Liver (tissue), 3 donors: ENCODE measurements at regions not wholly inside any gene's neighbourhood (a gene's known extent, or its start where the extent isn't known, plus 50 kb on each side); places are given as distances from the start of the nearest gene placed in this dataset.

Source experiments
- EGR1 ChIP-seq, 2 donors: IDR thresholded peaks; 2 replicates each; pipeline ENCODE4 v1.6.1; 2016 to 2018; ENCODE audit warnings: antibody characterized with exemption in 2 of 2, low read depth in 2 of 2
- FOXA1 ChIP-seq: IDR thresholded peaks from 2 replicates; pipeline ENCODE4 v1.6.1; 2016; ENCODE audit warnings: antibody characterized with exemption
- GABPA ChIP-seq, 2 donors: IDR thresholded peaks in 1 of 2; conservative IDR thresholded peaks in 1 of 2; 2 replicates each; pipeline ENCODE4 v1.6.1; 2016; ENCODE audit warnings: antibody characterized with exemption in 2 of 2, mild to moderate bottlenecking in 1 of 2, moderate library complexity in 1 of 2
- HNF4A ChIP-seq, 2 donors: conservative IDR thresholded peaks; 2 replicates each; pipeline ENCODE4 v1.6.1; 2016; ENCODE audit warnings: antibody characterized with exemption in 2 of 2, mild to moderate bottlenecking in 2 of 2
- JUND ChIP-seq, 2 donors: IDR thresholded peaks; 2 replicates each; pipeline ENCODE4 v1.6.1; 2016; ENCODE audit warnings: antibody characterized with exemption in 2 of 2
- RAD21 ChIP-seq, 2 donors: IDR thresholded peaks; 2 replicates each; pipeline ENCODE4 v1.6.1; 2016; ENCODE audit warnings: antibody characterized with exemption in 2 of 2, mild to moderate bottlenecking in 2 of 2
- SP1 ChIP-seq: IDR thresholded peaks from 2 replicates; pipeline ENCODE4 v1.6.1; 2018; ENCODE audit warnings: antibody characterized with exemption, mild to moderate bottlenecking
- TAF1 ChIP-seq: conservative IDR thresholded peaks from 2 replicates; pipeline ENCODE4 v1.6.1; 2016; ENCODE audit warnings: antibody characterized with exemption, mild to moderate bottlenecking
- YY1 ChIP-seq: IDR thresholded peaks from 2 replicates; pipeline ENCODE4 v1.6.1; 2016; ENCODE audit warnings: antibody characterized with exemption, mild to moderate bottlenecking
- TF ChIP-seq, protein P1 (sequence below): IDR thresholded peaks from 2 replicates; pipeline ENCODE4 v1.6.1; 2016; ENCODE audit warnings: antibody characterized with exemption
- TF ChIP-seq, protein P2 (sequence below): fragments of 150-350 bp; IDR thresholded peaks from 2 replicates; pipeline ENCODE4 v1.5.1; 2017; ENCODE audit warnings: improper control_type of control experiment, low read depth, low read length; ENCODE audit not compliant: missing input control
- TF ChIP-seq, protein P3 (sequence below): IDR thresholded peaks from 2 replicates; pipeline ENCODE4 v1.6.1; 2016; ENCODE audit warnings: antibody characterized with exemption
- TF ChIP-seq, protein P4 (sequence below): IDR thresholded peaks from 2 replicates; pipeline ENCODE4 v1.6.1; 2016; ENCODE audit warnings: antibody characterized with exemption
- donor health status: healthy.
- donor health status: healthy.

- TF ChIP-seq, protein P1, sequence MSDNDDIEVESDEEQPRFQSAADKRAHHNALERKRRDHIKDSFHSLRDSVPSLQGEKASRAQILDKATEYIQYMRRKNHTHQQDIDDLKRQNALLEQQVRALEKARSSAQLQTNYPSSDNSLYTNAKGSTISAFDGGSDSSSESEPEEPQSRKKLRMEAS = no peak
- TF ChIP-seq, protein P2, sequence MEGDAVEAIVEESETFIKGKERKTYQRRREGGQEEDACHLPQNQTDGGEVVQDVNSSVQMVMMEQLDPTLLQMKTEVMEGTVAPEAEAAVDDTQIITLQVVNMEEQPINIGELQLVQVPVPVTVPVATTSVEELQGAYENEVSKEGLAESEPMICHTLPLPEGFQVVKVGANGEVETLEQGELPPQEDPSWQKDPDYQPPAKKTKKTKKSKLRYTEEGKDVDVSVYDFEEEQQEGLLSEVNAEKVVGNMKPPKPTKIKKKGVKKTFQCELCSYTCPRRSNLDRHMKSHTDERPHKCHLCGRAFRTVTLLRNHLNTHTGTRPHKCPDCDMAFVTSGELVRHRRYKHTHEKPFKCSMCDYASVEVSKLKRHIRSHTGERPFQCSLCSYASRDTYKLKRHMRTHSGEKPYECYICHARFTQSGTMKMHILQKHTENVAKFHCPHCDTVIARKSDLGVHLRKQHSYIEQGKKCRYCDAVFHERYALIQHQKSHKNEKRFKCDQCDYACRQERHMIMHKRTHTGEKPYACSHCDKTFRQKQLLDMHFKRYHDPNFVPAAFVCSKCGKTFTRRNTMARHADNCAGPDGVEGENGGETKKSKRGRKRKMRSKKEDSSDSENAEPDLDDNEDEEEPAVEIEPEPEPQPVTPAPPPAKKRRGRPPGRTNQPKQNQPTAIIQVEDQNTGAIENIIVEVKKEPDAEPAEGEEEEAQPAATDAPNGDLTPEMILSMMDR = no peak
- no peak for TF ChIP-seq FOXA1
- TF ChIP-seq, protein P3, sequence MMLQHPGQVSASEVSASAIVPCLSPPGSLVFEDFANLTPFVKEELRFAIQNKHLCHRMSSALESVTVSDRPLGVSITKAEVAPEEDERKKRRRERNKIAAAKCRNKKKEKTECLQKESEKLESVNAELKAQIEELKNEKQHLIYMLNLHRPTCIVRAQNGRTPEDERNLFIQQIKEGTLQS = no peak
- TF ChIP-seq TAF1 = no peak
- TF ChIP-seq, protein P4, sequence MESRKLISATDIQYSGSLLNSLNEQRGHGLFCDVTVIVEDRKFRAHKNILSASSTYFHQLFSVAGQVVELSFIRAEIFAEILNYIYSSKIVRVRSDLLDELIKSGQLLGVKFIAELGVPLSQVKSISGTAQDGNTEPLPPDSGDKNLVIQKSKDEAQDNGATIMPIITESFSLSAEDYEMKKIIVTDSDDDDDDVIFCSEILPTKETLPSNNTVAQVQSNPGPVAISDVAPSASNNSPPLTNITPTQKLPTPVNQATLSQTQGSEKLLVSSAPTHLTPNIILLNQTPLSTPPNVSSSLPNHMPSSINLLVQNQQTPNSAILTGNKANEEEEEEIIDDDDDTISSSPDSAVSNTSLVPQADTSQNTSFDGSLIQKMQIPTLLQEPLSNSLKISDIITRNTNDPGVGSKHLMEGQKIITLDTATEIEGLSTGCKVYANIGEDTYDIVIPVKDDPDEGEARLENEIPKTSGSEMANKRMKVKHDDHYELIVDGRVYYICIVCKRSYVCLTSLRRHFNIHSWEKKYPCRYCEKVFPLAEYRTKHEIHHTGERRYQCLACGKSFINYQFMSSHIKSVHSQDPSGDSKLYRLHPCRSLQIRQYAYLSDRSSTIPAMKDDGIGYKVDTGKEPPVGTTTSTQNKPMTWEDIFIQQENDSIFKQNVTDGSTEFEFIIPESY = no peak
- no peak for TF ChIP-seq RAD21 (IDR thresholded peaks at IDR 0.05)
- TF ChIP-seq EGR1 (IDR thresholded peaks at IDR 0.05; ENCODE audit: low read depth in 2 of 2) = no peak
- TF ChIP-seq YY1 = no peak
- TF ChIP-seq GABPA (IDR thresholded peaks at IDR 0.05 in 1 of 2, conservative IDR thresholded peaks at IDR 0.05 in 1 of 2) = no peak
- TF ChIP-seq HNF4A (conservative IDR thresholded peaks at IDR 0.05) = no peak
- no peak for TF ChIP-seq JUND (IDR thresholded peaks at IDR 0.05)
- TF ChIP-seq SP1 = no peak
Observed at GRCh38 chr1:208686592-208686991, 442.4 kb upstream of the PLXNA2 start.
